A549 (cell line): ENCODE measurements at regions not wholly inside any gene's neighbourhood (a gene's known extent, or its start where the extent isn't known, plus 50 kb on each side); places are given as distances from the start of the nearest gene placed in this dataset.

Experiments used
- ATAC-seq, 2 experiments: fragments of 200-7000 bp in 1 of 2; fragments of >200 bp in 1 of 2; cut with Nextera tagmentation in 1 of 2; cut with Tn5 transposase in 1 of 2; 3 replicates each; pipeline versions ENCODE4 v1.8.0 to v1.9.1; 2018 to 2020; ENCODE audit warnings: mild to moderate bottlenecking in 1 of 2, moderate library complexity in 1 of 2
- CTCF ChIA-PET: fragments of 300-600 bp; sonication (Branson Sonifier 250); formaldehyde crosslinking; extraction: SDS; loops from one replicate; lab custom pipeline; 2021; ENCODE audit warnings: antibody characterized with exemption, inconsistent platforms; lab: Yijun Ruan, JAX
- POLR2A ChIA-PET: fragments of 350-600 bp; formaldehyde crosslinking; extraction: SDS; loops from one replicate; lab custom pipeline; 2021; ENCODE audit warnings: antibody characterized with exemption, inconsistent platforms; lab: Yijun Ruan, JAX
- DNase-seq, 2 experiments: peaks; one replicate each; pipeline versions ENCODE4 v3.0.0 to v3.0.0-alpha.2; 2011 to 2016; ENCODE audit warnings: low read depth in 1 of 2, low spot score in 1 of 2
- FAIRE-seq: peaks from 2 replicates; lab custom pipeline; 2011; peaks lifted over from hg19 to GRCh38; lab: Jason Lieb, UNC
- H3K27ac ChIP-seq, 2 experiments: fragments of >200 bp; sonication (Bioruptor Twin); formaldehyde crosslinking; 3 replicates each; pipeline ENCODE4 v1.5.1; 2016 to 2017
- H3K4me1 ChIP-seq: fragments of >200 bp; sonication (Bioruptor Twin); formaldehyde crosslinking; 3 replicates; pipeline ENCODE4 v1.6.1; 2016
- H3K4me2 ChIP-seq: fragments of >200 bp; sonication (Bioruptor Twin); formaldehyde crosslinking; 3 replicates; pipeline ENCODE4 v1.6.1; 2016
- H3K4me3 ChIP-seq: fragments of >200 bp; sonication (Bioruptor Twin); formaldehyde crosslinking; 3 replicates; pipeline ENCODE4 v1.5.1; 2016
- H3K9me3 ChIP-seq: fragments of >200 bp; sonication (Bioruptor Twin); formaldehyde crosslinking; 3 replicates; pipeline ENCODE4 v1.6.1; 2016
- ATOH8 ChIP-seq: fragments of 250-450 bp; sonication (Bioruptor Pico); IDR thresholded peaks from 2 replicates; pipeline ENCODE4 v1.5.0; 2020; ENCODE audit warnings: low read depth, mild to moderate bottlenecking, moderate library complexity
- CBX2 ChIP-seq: fragments of 200-600 bp; sonication (generic); IDR thresholded peaks from 2 replicates; pipeline ENCODE4 v1.6.1; 2016; ENCODE audit warnings: low read depth, mild to moderate bottlenecking, borderline replicate concordance
- CEBPB ChIP-seq, 2 experiments: fragments of >200 bp in 1 of 2; sonication (Bioruptor Twin) in 1 of 2; formaldehyde crosslinking in 1 of 2; IDR thresholded peaks; 2 replicates each; pipeline ENCODE4 v1.6.1; 2012 to 2016
- CHD4 ChIP-seq: fragments of 200-600 bp; sonication (generic); IDR thresholded peaks from 2 replicates; pipeline ENCODE4 v1.6.1; 2016; ENCODE audit warnings: antibody characterized with exemption, mild to moderate bottlenecking, borderline replicate concordance
- EHF ChIP-seq: fragments of 250-450 bp; sonication (Bioruptor Pico); IDR thresholded peaks from 2 replicates; pipeline ENCODE4 v1.5.0; 2020; ENCODE audit warnings: mild to moderate bottlenecking
- ELK1 ChIP-seq: fragments of 150-350 bp; IDR thresholded peaks from 2 replicates; pipeline ENCODE4 v1.6.1; 2014; ENCODE audit warnings: low read depth, mild to moderate bottlenecking, low read length
- FOSB ChIP-seq: fragments of 250-450 bp; sonication (Bioruptor Pico); IDR thresholded peaks from 2 replicates; pipeline ENCODE4 v1.5.0; 2020; ENCODE audit warnings: mild to moderate bottlenecking, moderate library complexity
- FOSL2 ChIP-seq, 2 experiments: fragments of 450-650 bp in 1 of 2; fragments of >200 bp in 1 of 2; sonication (Bioruptor Twin) in 1 of 2; formaldehyde crosslinking; IDR thresholded peaks; 2 replicates each; pipeline versions ENCODE4 v1.5.0 to v1.6.1; 2016 to 2020; ENCODE audit warnings: mild to moderate bottlenecking in 1 of 2, moderate library complexity in 1 of 2
- FOXS1 ChIP-seq: fragments of 250-450 bp; sonication (Bioruptor Pico); IDR thresholded peaks from 2 replicates; pipeline ENCODE4 v1.5.0; 2020; ENCODE audit warnings: mild to moderate bottlenecking, moderate library complexity
- HES2 ChIP-seq: fragments of >200 bp; sonication (Bioruptor Twin); formaldehyde crosslinking; IDR thresholded peaks from 2 replicates; pipeline ENCODE4 v1.6.1; 2016
- HMGXB4 ChIP-seq: fragments of 250-450 bp; sonication (Bioruptor Pico); IDR thresholded peaks from 2 replicates; pipeline ENCODE4 v1.5.0; 2021; ENCODE audit warnings: mild to moderate bottlenecking, moderate library complexity, borderline replicate concordance
- HOXA7 ChIP-seq: fragments of 250-450 bp; sonication (Bioruptor Pico); IDR thresholded peaks from 2 replicates; pipeline ENCODE4 v1.5.0; 2020; ENCODE audit warnings: mild to moderate bottlenecking, moderate library complexity
- HOXB13 ChIP-seq: fragments of 250-450 bp; sonication (Bioruptor Pico); IDR thresholded peaks from 2 replicates; pipeline ENCODE4 v1.5.0; 2020; ENCODE audit warnings: low read depth, mild to moderate bottlenecking, moderate library complexity
- HOXB5 ChIP-seq: fragments of 250-450 bp; sonication (Bioruptor Pico); IDR thresholded peaks from 2 replicates; pipeline ENCODE4 v1.5.0; 2020; ENCODE audit warnings: mild to moderate bottlenecking, moderate library complexity
- JUNB ChIP-seq: fragments of >200 bp; sonication (Bioruptor Twin); formaldehyde crosslinking; IDR thresholded peaks from 2 replicates; pipeline ENCODE4 v1.6.1; 2016
- KDM5A ChIP-seq: fragments of 200-600 bp; sonication (generic); IDR thresholded peaks from 2 replicates; pipeline ENCODE4 v1.6.1; 2016; ENCODE audit warnings: antibody characterized with exemption, mild to moderate bottlenecking
- MAFK ChIP-seq: fragments of 450-650 bp; IDR thresholded peaks from 2 replicates; pipeline ENCODE4 v1.6.1; 2014; ENCODE audit not compliant: partially characterized antibody
- MAZ ChIP-seq: fragments of 150-350 bp; IDR thresholded peaks from 2 replicates; pipeline ENCODE4 v1.6.1; 2014; ENCODE audit warnings: antibody characterized with exemption, low read depth, low read length, borderline replicate concordance
- MYC ChIP-seq: IDR thresholded peaks from 2 replicates; pipeline ENCODE4 v1.6.1; 2012; ENCODE audit warnings: mild to moderate bottlenecking, inconsistent platforms, low read length, improper control_type of control experiment, borderline replicate concordance
- NPAS2 ChIP-seq: fragments of 250-450 bp; sonication (Bioruptor Pico); IDR thresholded peaks from 2 replicates; pipeline ENCODE4 v1.8.0; 2022; ENCODE audit warnings: mild to moderate bottlenecking, moderate library complexity, borderline replicate concordance
- PBX3 ChIP-seq: IDR thresholded peaks from 2 replicates; pipeline ENCODE4 v1.6.1; 2012
- PHF8 ChIP-seq: fragments of 200-600 bp; sonication (generic); IDR thresholded peaks from 2 replicates; pipeline ENCODE4 v1.6.1; 2016; ENCODE audit warnings: low read depth, mild to moderate bottlenecking, antibody characterized with exemption, moderate library complexity, borderline replicate concordance
- POLR2A ChIP-seq: IDR thresholded peaks from 2 replicates; pipeline ENCODE4 v1.6.1; 2012; ENCODE audit warnings: mild to moderate bottlenecking, low read length
- RAD21 ChIP-seq, 2 experiments: fragments of >200 bp in 1 of 2; sonication (Bioruptor Twin) in 1 of 2; formaldehyde crosslinking in 1 of 2; IDR thresholded peaks in 1 of 2; conservative IDR thresholded peaks in 1 of 2; 2 replicates in 1 of 2; 3 replicates in 1 of 2; pipeline ENCODE4 v1.6.1; 2012 to 2018; ENCODE audit warnings: inconsistent platforms in 1 of 2
- RFX5 ChIP-seq: fragments of 450-650 bp; IDR thresholded peaks from 2 replicates; pipeline ENCODE4 v1.7.1; 2014; ENCODE audit warnings: antibody characterized with exemption, mild to moderate bottlenecking, moderate library complexity
- TFCP2L1 ChIP-seq: fragments of 250-450 bp; sonication (Bioruptor Pico); IDR thresholded peaks from 2 replicates; pipeline ENCODE4 v1.5.0; 2021; ENCODE audit warnings: mild to moderate bottlenecking
- ZC3H11A ChIP-seq: fragments of 450-650 bp; IDR thresholded peaks from 2 replicates; pipeline ENCODE4 v1.6.1; 2014; ENCODE audit warnings: antibody characterized with exemption, mild to moderate bottlenecking
- ZNF302 ChIP-seq: fragments of 250-450 bp; sonication (Bioruptor Pico); IDR thresholded peaks from 2 replicates; pipeline ENCODE4 v1.9.0; 2021; ENCODE audit warnings: inconsistent platforms, mild to moderate bottlenecking, moderate library complexity
- WGBS: methylation state at CpG from one replicate; pipeline ENCODE4 v1.1.6; 2017; ENCODE audit errors: missing lambda C conversion rate; 5-methylcytosine and 5-hydroxymethylcytosine counted together

GRCh38 chr6:149242883-149243282, 74.6 kb upstream of the TAB2 start:
- TF ChIP-seq HOXB5 (CRISPR knock-in tag) (no peak), FOSL2 (IDR thresholded peaks at IDR 0.05) (no peak), FOSL2 (CRISPR knock-in tag; IDR thresholded peaks at IDR 0.05) (0 out of 2 replicates have a peak, but pooled peaks have one; percentile 8)
- ChIA-PET POLR2A (no interaction called here), CTCF (interaction anchor here (1.4 kb wide), 1 partner anchor 12 kb away, joined by 3 read pairs; no protein-coding TSS in a partner anchor)
- DNase-seq = no peak
- no peak for FAIRE-seq
- H3K4me1 ChIP-seq = no peaks in the 10 kb centered on the region
- H3K4me2 ChIP-seq = no peak overlapping the region
- ATAC-seq = no peak
- H3K9me3 ChIP-seq = peaks cover 13% of the 10 kb centered on the region; the same call in 2 of the 3 replicates
- WGBS = 57% methylated on average over 5 of the region's 5 CpGs
- H3K27ac ChIP-seq = no peak overlapping the region
- no peak overlapping the region for H3K4me3 ChIP-seq

- no peak for FAIRE-seq
- no peak for ATAC-seq
- 63% methylated on average over 7 of the region's 7 CpGs for WGBS
- TF ChIP-seq ELK1 (no peak), RFX5 (no peak), PHF8 (no peak), HMGXB4 (no peak), CEBPB (IDR thresholded peaks at IDR 0.05) (no peak), ATOH8 (CRISPR knock-in tag) (no peak), ZNF302 (no peak), MAZ (no peak)
- DNase-seq = no peak
- CTCF ChIA-PET = no interaction called here
- Histone ChIP-seq H3K27ac (no peak overlapping the region), H3K4me3 (no peak overlapping the region), H3K9me3 (peaks cover 10% of the 10 kb centered on the region; the same call in 2 of the 3 replicates), H3K4me1 (peaks cover 7% of the 10 kb centered on the region; the same call in 1 of the 3 replicates), H3K4me2 (no peak overlapping the region)
- POLR2A ChIA-PET = no interaction called here
Observed at GRCh38 chr6:149244105-149244504, 73.4 kb upstream of the TAB2 start.

- CTCF ChIA-PET = no interaction called here
- WGBS = 77% methylated on average over 12 of the region's 13 CpGs
Observed at GRCh38 chr6:149246691-149247384, 70.7 kb upstream of the TAB2 start.

More at GRCh38 chr6:149246691-149247384, 70.7 kb upstream of the TAB2 start:
- H3K4me2 ChIP-seq = no peak overlapping the region
- FAIRE-seq = no peak
- no peak for TF ChIP-seq CEBPB (IDR thresholded peaks at IDR 0.05)
- TF ChIP-seq EHF (CRISPR knock-in tag) = no peak
- no peak for TF ChIP-seq JUNB
- no peak for TF ChIP-seq TFCP2L1
- TF ChIP-seq HES2 = no peak
- no peak for TF ChIP-seq PBX3
- TF ChIP-seq KDM5A = no peak
- TF ChIP-seq PHF8 = no peak
- TF ChIP-seq MAFK = no peak
- no peak for TF ChIP-seq POLR2A
- no peak for TF ChIP-seq CHD4
- no peak for TF ChIP-seq MYC
- no peak for TF ChIP-seq HOXB13 (CRISPR knock-in tag)
- TF ChIP-seq HOXA7 (CRISPR knock-in tag) = no peak
- no peak for TF ChIP-seq ZC3H11A
- no peak for TF ChIP-seq RAD21 (conservative IDR thresholded peaks at IDR 0.05 in 1 of 2, IDR thresholded peaks at IDR 0.05 in 1 of 2)
- no peak for TF ChIP-seq FOXS1 (CRISPR knock-in tag)
- no peak for TF ChIP-seq NPAS2
- no peak for TF ChIP-seq CBX2
- no peak for TF ChIP-seq FOSB (CRISPR knock-in tag)
- peaks cover 10% of the 10 kb centered on the region; the same call in 2 of the 3 replicates for H3K4me1 ChIP-seq
- no peaks in the 10 kb centered on the region for H3K9me3 ChIP-seq
- POLR2A ChIA-PET = no interaction called here
- DNase-seq = no peak
- no peak overlapping the region for H3K27ac ChIP-seq
- ATAC-seq = no peak
- no peak overlapping the region for H3K4me3 ChIP-seq
